ENCODE measurements at regions not wholly inside any gene's neighbourhood (a gene's known extent, or its start where the extent isn't known, plus 50 kb on each side); places are given as distances from the start of the nearest gene placed in this dataset.

GRCh38 chr2:16031058-16031847, 90.9 kb downstream of the MYCN start:
- no peak for DNase-seq
- Mint-ChIP-seq H3K27ac (no peak overlapping the region), H3K36me3 (no peaks in the 10 kb centered on the region), H3K27me3 (no peaks in the 10 kb centered on the region), H3K9me3 (no peaks in the 10 kb centered on the region), H3K4me3 (no peak overlapping the region), H3K4me1 (no peaks in the 10 kb centered on the region)
- ChIA-PET CTCF (interaction anchor here (1.0 kb wide), 1 partner anchor 91 kb away, joined by 3 read pairs; no protein-coding TSS in a partner anchor), POLR2A (no interaction called here)
- no peaks in the 10 kb centered on the region for H3K36me3 ChIP-seq (ENCODE audit: control insufficient read depth in 2 of 3, insufficient read depth in 3 of 3, low read length in 3 of 3)
- intact Hi-C loops (cut with micrococcal nuclease), result no loop called here
- H3K9me3 ChIP-seq (ENCODE audit: control insufficient read depth in 2 of 3, low read length in 3 of 3), result no peaks in the 10 kb centered on the region
- no peak for ATAC-seq
- H3K27ac ChIP-seq (ENCODE audit: low read depth, low read length), result no peak overlapping the region
- no peaks in the 10 kb centered on the region for H3K27me3 ChIP-seq (ENCODE audit: control insufficient read depth in 2 of 2, insufficient read depth in 2 of 2, low read length in 2 of 2)
- H3K4me3 ChIP-seq (ENCODE audit: low read length), result no peak overlapping the region
- no peaks in the 10 kb centered on the region for H3K4me1 ChIP-seq (ENCODE audit: control insufficient read depth in 2 of 2, insufficient read depth in 2 of 2, low read length in 2 of 2)

DNA sequence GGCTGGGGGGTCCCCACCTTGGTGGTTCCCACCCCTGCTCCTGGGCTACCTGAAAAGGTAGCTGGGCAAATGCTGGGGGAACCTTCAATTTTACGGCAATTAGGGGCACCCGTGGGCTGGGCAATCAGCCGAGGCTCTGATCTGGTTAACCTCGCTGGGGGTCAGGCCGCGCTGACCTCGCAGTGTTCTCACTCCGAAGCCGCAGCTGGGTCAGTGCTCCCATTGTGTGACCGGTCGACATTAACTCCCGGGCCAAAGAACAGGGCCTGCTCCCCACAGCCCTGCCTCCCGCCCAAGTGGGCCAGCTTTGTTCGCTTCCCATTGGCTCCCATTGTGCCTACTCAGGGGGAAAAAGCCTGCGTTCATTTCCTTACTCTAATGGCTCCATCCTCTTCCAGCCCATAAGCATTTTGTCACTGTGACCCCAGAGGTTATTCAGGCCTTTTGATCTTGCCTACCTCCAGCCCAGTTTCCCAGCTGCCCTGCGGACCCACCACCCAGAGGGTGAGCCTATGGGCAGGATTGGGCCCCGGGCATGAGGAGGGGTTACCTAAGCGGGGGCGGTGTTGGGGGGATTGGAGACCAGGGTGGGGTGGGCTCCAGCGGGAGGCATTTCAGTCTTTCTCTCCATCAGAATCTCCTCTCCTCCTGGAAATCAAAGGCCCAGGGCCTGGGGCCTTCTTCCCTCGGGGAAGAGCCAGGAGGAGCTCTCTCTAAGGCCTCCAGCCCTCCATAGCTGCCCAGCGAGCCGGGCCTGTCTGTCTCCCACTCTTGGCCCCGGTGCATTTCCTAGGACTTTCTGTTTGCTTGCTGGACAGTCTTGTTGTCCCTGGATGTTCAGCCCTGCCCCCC, 90.1 kb downstream of the MYCN start:
- no peaks in the 10 kb centered on the region for H3K4me1 ChIP-seq (ENCODE audit: control insufficient read depth in 2 of 2, insufficient read depth in 2 of 2, low read length in 2 of 2)
- H3K9me3 ChIP-seq (ENCODE audit: control insufficient read depth in 2 of 3, low read length in 3 of 3), result no peaks in the 10 kb centered on the region
- H3K9me3 Mint-ChIP-seq, result no peaks in the 10 kb centered on the region
- CTCF ChIA-PET, result interaction anchor here (1.0 kb wide), 1 partner anchor 91 kb away, joined by 3 read pairs; no protein-coding TSS in a partner anchor
- ATAC-seq (no peak), DNase-seq (no peak)
- no peaks in the 10 kb centered on the region for H3K27me3 ChIP-seq (ENCODE audit: control insufficient read depth in 2 of 2, insufficient read depth in 2 of 2, low read length in 2 of 2)
- H3K27ac Mint-ChIP-seq, result no peak overlapping the region
- H3K4me3 ChIP-seq (ENCODE audit: low read length), result no peak overlapping the region
- peaks cover 0 to 5% (median 0%) of the 10 kb centered on the region in 5 donors for H3K27me3 Mint-ChIP-seq
- intact Hi-C loops (cut with micrococcal nuclease), result no loop called here
- no peaks in the 10 kb centered on the region for H3K4me1 Mint-ChIP-seq
- no peak overlapping the region for H3K27ac ChIP-seq (ENCODE audit: low read depth, low read length)
- H3K4me3 Mint-ChIP-seq, result no peak overlapping the region
- no peaks in the 10 kb centered on the region for H3K36me3 ChIP-seq (ENCODE audit: control insufficient read depth in 2 of 3, insufficient read depth in 3 of 3, low read length in 3 of 3)
- no peaks in the 10 kb centered on the region for H3K36me3 Mint-ChIP-seq
- POLR2A ChIA-PET, result no interaction called here

DNA sequence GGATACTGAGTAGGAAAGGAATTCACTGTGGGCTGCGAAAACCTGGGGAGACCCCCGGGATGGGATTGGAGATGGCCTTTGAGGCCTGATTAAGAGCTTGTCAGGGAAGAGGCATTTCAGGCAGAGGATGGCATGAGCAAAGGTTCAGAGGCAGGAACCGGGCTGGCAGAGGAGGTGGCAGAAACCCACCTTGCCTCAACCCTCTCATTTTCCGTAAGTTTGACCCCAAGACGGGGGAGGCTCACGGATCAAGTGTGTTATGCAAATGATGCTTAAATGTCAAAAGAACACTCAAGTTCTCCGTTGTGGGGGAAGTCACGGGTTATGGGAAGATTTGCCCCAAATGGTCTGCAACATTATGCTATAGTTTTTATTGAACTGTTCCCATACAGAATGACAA, 88.3 kb downstream of the MYCN start:
- intact Hi-C loops (cut with micrococcal nuclease), result no loop called here
- Mint-ChIP-seq H3K4me1 (no peaks in the 10 kb centered on the region), H3K4me3 (no peak overlapping the region), H3K27me3 (peaks cover 0 to 5% (median 0%) of the 10 kb centered on the region in 5 donors), H3K27ac (no peak overlapping the region), H3K9me3 (peaks cover 0 to 2% (median 0%) of the 10 kb centered on the region in 11 donors), H3K36me3 (no peaks in the 10 kb centered on the region)
- no peaks in the 10 kb centered on the region for H3K27me3 ChIP-seq (ENCODE audit: control insufficient read depth in 2 of 2, insufficient read depth in 2 of 2, low read length in 2 of 2)
- CTCF ChIA-PET, result no interaction called here
- H3K27ac ChIP-seq (ENCODE audit: low read depth, low read length), result no peak overlapping the region
- H3K36me3 ChIP-seq (ENCODE audit: control insufficient read depth in 2 of 3, insufficient read depth in 3 of 3, low read length in 3 of 3), result no peaks in the 10 kb centered on the region
- no peak overlapping the region for H3K4me3 ChIP-seq (ENCODE audit: low read length)
- POLR2A ChIA-PET, result no interaction called here
- no peaks in the 10 kb centered on the region for H3K4me1 ChIP-seq (ENCODE audit: control insufficient read depth in 2 of 2, insufficient read depth in 2 of 2, low read length in 2 of 2)
- H3K9me3 ChIP-seq (ENCODE audit: control insufficient read depth in 2 of 3, low read length in 3 of 3), result no peaks in the 10 kb centered on the region
- DNase-seq, result no peak
- ATAC-seq, result no peak

- H3K4me3 ChIP-seq (ENCODE audit: low read length), result no peak overlapping the region
- ChIA-PET POLR2A (no interaction called here), CTCF (no interaction called here)
- no peaks in the 10 kb centered on the region for H3K9me3 ChIP-seq (ENCODE audit: control insufficient read depth in 2 of 3, low read length in 3 of 3)
- H3K36me3 Mint-ChIP-seq, result no peaks in the 10 kb centered on the region
- peaks cover 0 to 8% (median 4%) of the 10 kb centered on the region in 5 donors for H3K27me3 Mint-ChIP-seq
- H3K36me3 ChIP-seq (ENCODE audit: control insufficient read depth in 2 of 3, insufficient read depth in 3 of 3, low read length in 3 of 3), result no peaks in the 10 kb centered on the region
- H3K27ac ChIP-seq (ENCODE audit: low read depth, low read length), result no peak overlapping the region
- peaks cover 0 to 2% (median 0%) of the 10 kb centered on the region in 11 donors for H3K9me3 Mint-ChIP-seq
- no peaks in the 10 kb centered on the region for H3K27me3 ChIP-seq (ENCODE audit: control insufficient read depth in 2 of 2, insufficient read depth in 2 of 2, low read length in 2 of 2)
- no peaks in the 10 kb centered on the region for H3K4me1 Mint-ChIP-seq
- H3K4me1 ChIP-seq (ENCODE audit: control insufficient read depth in 2 of 2, insufficient read depth in 2 of 2, low read length in 2 of 2), result no peaks in the 10 kb centered on the region
- H3K27ac Mint-ChIP-seq, result no peak overlapping the region
- H3K4me3 Mint-ChIP-seq, result no peak overlapping the region
- intact Hi-C loops (cut with micrococcal nuclease), result no loop called here
- ATAC-seq (no peak), DNase-seq (no peak)
These were observed 86.6 kb downstream of the MYCN start for GRCh38 chr2:16026816-16027501.

GRCh38 chr2:16025876-16026640, 85.7 kb downstream of the MYCN start:
- Mint-ChIP-seq H3K27me3 (peaks cover 0 to 9% (median 4%) of the 10 kb centered on the region in 5 donors), H3K36me3 (no peaks in the 10 kb centered on the region), H3K9me3 (peaks cover 0 to 2% (median 0%) of the 10 kb centered on the region in 11 donors), H3K4me3 (no peak overlapping the region), H3K27ac (no peak overlapping the region), H3K4me1 (no peaks in the 10 kb centered on the region)
- Histone ChIP-seq H3K9me3 (ENCODE audit: control insufficient read depth in 2 of 3, low read length in 3 of 3) (no peaks in the 10 kb centered on the region), H3K4me3 (ENCODE audit: low read length) (no peak overlapping the region), H3K4me1 (ENCODE audit: control insufficient read depth in 2 of 2, insufficient read depth in 2 of 2, low read length in 2 of 2) (no peaks in the 10 kb centered on the region), H3K27ac (ENCODE audit: low read depth, low read length) (no peak overlapping the region), H3K36me3 (ENCODE audit: control insufficient read depth in 2 of 3, insufficient read depth in 3 of 3, low read length in 3 of 3) (no peaks in the 10 kb centered on the region), H3K27me3 (ENCODE audit: control insufficient read depth in 2 of 2, insufficient read depth in 2 of 2, low read length in 2 of 2) (no peaks in the 10 kb centered on the region)
- ChIA-PET CTCF (no interaction called here), POLR2A (no interaction called here)
- intact Hi-C loops (cut with micrococcal nuclease), result no loop called here
- DNase-seq (no peak), ATAC-seq (no peak)

- H3K9me3 ChIP-seq (ENCODE audit: control insufficient read depth in 2 of 3, low read length in 3 of 3), result no peaks in the 10 kb centered on the region
- ATAC-seq (no peak), DNase-seq (no peak)
- CTCF ChIA-PET, result no interaction called here
- no peaks in the 10 kb centered on the region for H3K36me3 ChIP-seq (ENCODE audit: control insufficient read depth in 2 of 3, insufficient read depth in 3 of 3, low read length in 3 of 3)
- peak overlapping the region in 1 of 9 donors; percentile 1 for H3K27ac Mint-ChIP-seq
- no peaks in the 10 kb centered on the region for H3K27me3 ChIP-seq (ENCODE audit: control insufficient read depth in 2 of 2, insufficient read depth in 2 of 2, low read length in 2 of 2)
- H3K9me3 Mint-ChIP-seq, result peaks cover 0 to 2% (median 0%) of the 10 kb centered on the region in 11 donors
- H3K4me1 ChIP-seq (ENCODE audit: control insufficient read depth in 2 of 2, insufficient read depth in 2 of 2, low read length in 2 of 2), result no peaks in the 10 kb centered on the region
- H3K27ac ChIP-seq (ENCODE audit: low read depth, low read length), result no peak overlapping the region
- intact Hi-C loops (cut with micrococcal nuclease), result no loop called here
- no peak overlapping the region for H3K4me3 Mint-ChIP-seq
- H3K36me3 Mint-ChIP-seq, result no peaks in the 10 kb centered on the region
- H3K4me3 ChIP-seq (ENCODE audit: low read length), result no peak overlapping the region
- peaks cover 0 to 12% (median 4%) of the 10 kb centered on the region in 5 donors for H3K27me3 Mint-ChIP-seq
- no peaks in the 10 kb centered on the region for H3K4me1 Mint-ChIP-seq
- POLR2A ChIA-PET, result no interaction called here
These were observed 85.0 kb downstream of the MYCN start for GRCh38 chr2:16025211-16025875.

Measured in naive thymus-derived CD4-positive, alpha-beta T cell (primary cell).